Fibroblast of lung (primary cell): ENCODE measurements at regions not wholly inside any gene's neighbourhood (a gene's known extent, or its start where the extent isn't known, plus 50 kb on each side); places are given as distances from the start of the nearest gene placed in this dataset.

Source experiments
- DNase-seq, 2 donors: peaks; one replicate each; pipeline versions ENCODE4 v3.0.0 to v3.0.0-alpha.2; 2010; ENCODE audit warnings: low read depth in 2 of 2
- H2AFZ ChIP-seq: 2 replicates; pipeline ENCODE4 v1.5.1; 2012; ENCODE audit warnings: low read length, control low read depth, inconsistent platforms
- H3K27ac ChIP-seq: 2 replicates; pipeline ENCODE4 v1.5.1; 2011; ENCODE audit warnings: low read length, control low read depth; ENCODE audit not compliant: insufficient read depth
- H3K27me3 ChIP-seq: 2 replicates; pipeline ENCODE4 v1.5.1; 2011; ENCODE audit warnings: mild to moderate bottlenecking, low read length; ENCODE audit not compliant: control insufficient read depth, insufficient read depth
- H3K36me3 ChIP-seq: 2 replicates; pipeline ENCODE4 v1.5.1; 2011; ENCODE audit warnings: low read length; ENCODE audit not compliant: control insufficient read depth, insufficient read depth
- H3K4me1 ChIP-seq: 2 replicates; pipeline ENCODE4 v1.5.1; 2011; ENCODE audit warnings: low read length; ENCODE audit not compliant: control insufficient read depth, insufficient read depth; ENCODE audit errors: extremely low read depth
- H3K4me2 ChIP-seq: 2 replicates; pipeline ENCODE4 v1.5.1; 2011; ENCODE audit warnings: low read length, control low read depth; ENCODE audit not compliant: insufficient read depth; ENCODE audit errors: extremely low read depth
- H3K4me3 ChIP-seq, 4 experiments: fragments of 200-600 bp in 1 of 4; sonication (generic) in 1 of 4; replicated peaks in 1 of 4; 2 replicates each; pipeline ENCODE4 v1.5.1; 2011 to 2016; ENCODE audit warnings: low read length in 4 of 4, low read depth in 3 of 4, mild to moderate bottlenecking in 3 of 4, control low read depth in 2 of 4, inconsistent platforms in 1 of 4, mixed read lengths in 1 of 4; ENCODE audit not compliant: insufficient read depth in 1 of 4; ENCODE audit errors: control extremely low read depth in 1 of 4
- H3K79me2 ChIP-seq: 2 replicates; pipeline ENCODE4 v1.5.1; 2012; ENCODE audit warnings: mild to moderate bottlenecking, low read length, inconsistent platforms; ENCODE audit not compliant: control insufficient read depth, insufficient read depth
- H3K9ac ChIP-seq: 2 replicates; pipeline ENCODE4 v1.5.1; 2011; ENCODE audit warnings: mild to moderate bottlenecking, low read length, control low read depth; ENCODE audit not compliant: insufficient read depth
- H3K9me3 ChIP-seq: 2 replicates; pipeline ENCODE4 v1.5.1; 2012; ENCODE audit warnings: low read depth, low read length; ENCODE audit not compliant: control insufficient read depth, insufficient read depth
- H4K20me1 ChIP-seq: 2 replicates; pipeline ENCODE4 v1.5.1; 2011; ENCODE audit warnings: low read length; ENCODE audit not compliant: control insufficient read depth, insufficient read depth; ENCODE audit errors: extremely low read depth
- CTCF ChIP-seq, 2 donors: IDR thresholded peaks in 1 of 2; conservative IDR thresholded peaks in 1 of 2; 1 replicate in 1 of 2; 2 replicates in 1 of 2; pipeline ENCODE4 v1.5.1; 2011 to 2012; ENCODE audit warnings: low read length in 2 of 2, control low read depth in 1 of 2, inconsistent platforms in 1 of 2, low read depth in 1 of 2, mild to moderate bottlenecking in 1 of 2
- EZH2 ChIP-seq: IDR thresholded peaks from 2 replicates; pipeline ENCODE4 v1.5.1; 2012; ENCODE audit warnings: low read length, control low read depth, mild to moderate bottlenecking; ENCODE audit errors: missing control alignments

GRCh38 chr7:84447636-84448293 is 253.2 kb upstream of the SEMA3A start:
- no peak for DNase-seq
- Histone ChIP-seq H3K4me2 (no peak overlapping the region), H3K9me3 (no peaks in the 10 kb centered on the region), H3K9ac (no peak overlapping the region), H3K36me3 (no peaks in the 10 kb centered on the region), H3K4me1 (no peaks in the 10 kb centered on the region), H3K4me3 (no peak overlapping the region), H3K79me2 (no peaks in the 10 kb centered on the region), H3K27ac (no peak overlapping the region), H4K20me1 (no peaks in the 10 kb centered on the region), H2AFZ (no peak overlapping the region), H3K27me3 (no peaks in the 10 kb centered on the region)
- TF ChIP-seq EZH2 (no peak), CTCF (conservative IDR thresholded peaks at IDR 0.05 in 1 of 2, IDR thresholded peaks at IDR 0.05 in 1 of 2; ENCODE audit: low read depth in 1 of 2, low read length in 2 of 2) (no peak)

GRCh38 chr7:84446991-84447480 is 252.4 kb upstream of the SEMA3A start:
- H3K4me3 ChIP-seq, result no peak overlapping the region

GRCh38 chr7:84425702-84426259 is 231.2 kb upstream of the SEMA3A start:
- no peak overlapping the region for H3K27ac ChIP-seq
- no peak overlapping the region for H3K9ac ChIP-seq
- H3K9me3 ChIP-seq, result no peaks in the 10 kb centered on the region
- no peaks in the 10 kb centered on the region for H3K27me3 ChIP-seq
- TF ChIP-seq EZH2 (no peak), CTCF (conservative IDR thresholded peaks at IDR 0.05 in 1 of 2, IDR thresholded peaks at IDR 0.05 in 1 of 2; ENCODE audit: low read depth in 1 of 2, low read length in 2 of 2) (no peak)
- no peaks in the 10 kb centered on the region for H3K4me1 ChIP-seq
- H4K20me1 ChIP-seq, result no peaks in the 10 kb centered on the region
- no peaks in the 10 kb centered on the region for H3K36me3 ChIP-seq
- no peaks in the 10 kb centered on the region for H3K79me2 ChIP-seq
- DNase-seq, result no peak
- no peak overlapping the region for H2AFZ ChIP-seq
- no peak overlapping the region for H3K4me2 ChIP-seq
- no peak overlapping the region for H3K4me3 ChIP-seq

More at GRCh38 chr7:84446991-84447480, 252.4 kb upstream of the SEMA3A start:
- no peak overlapping the region for H3K9ac ChIP-seq
- H3K36me3 ChIP-seq, result no peaks in the 10 kb centered on the region
- H3K27ac ChIP-seq, result no peak overlapping the region
- no peak overlapping the region for H3K4me2 ChIP-seq
- no peaks in the 10 kb centered on the region for H3K4me1 ChIP-seq
- no peak overlapping the region for H2AFZ ChIP-seq
- no peaks in the 10 kb centered on the region for H3K9me3 ChIP-seq
- no peaks in the 10 kb centered on the region for H4K20me1 ChIP-seq
- no peaks in the 10 kb centered on the region for H3K27me3 ChIP-seq
- TF ChIP-seq EZH2, result no peak
- TF ChIP-seq CTCF (conservative IDR thresholded peaks at IDR 0.05 in 1 of 2, IDR thresholded peaks at IDR 0.05 in 1 of 2; ENCODE audit: low read depth in 1 of 2, low read length in 2 of 2), result no peak
- H3K79me2 ChIP-seq, result no peaks in the 10 kb centered on the region
- DNase-seq, result no peak
